ENCODE measurements at regions not wholly inside any gene's neighbourhood (a gene's known extent, or its start where the extent isn't known, plus 50 kb on each side); places are given as distances from the start of the nearest gene placed in this dataset.

- H3K4me1 ChIP-seq (ENCODE audit: insufficient read depth, low read length, severe bottlenecking): no peaks in the 10 kb centered on the region
- H3K9ac ChIP-seq (ENCODE audit: low read length): no peak overlapping the region
- no peaks in the 10 kb centered on the region for H3K27me3 ChIP-seq (ENCODE audit: insufficient read depth, low read length)
- no peaks in the 10 kb centered on the region for H4K20me1 ChIP-seq (ENCODE audit: insufficient read depth, low read length)
- TF ChIP-seq, protein P1, sequence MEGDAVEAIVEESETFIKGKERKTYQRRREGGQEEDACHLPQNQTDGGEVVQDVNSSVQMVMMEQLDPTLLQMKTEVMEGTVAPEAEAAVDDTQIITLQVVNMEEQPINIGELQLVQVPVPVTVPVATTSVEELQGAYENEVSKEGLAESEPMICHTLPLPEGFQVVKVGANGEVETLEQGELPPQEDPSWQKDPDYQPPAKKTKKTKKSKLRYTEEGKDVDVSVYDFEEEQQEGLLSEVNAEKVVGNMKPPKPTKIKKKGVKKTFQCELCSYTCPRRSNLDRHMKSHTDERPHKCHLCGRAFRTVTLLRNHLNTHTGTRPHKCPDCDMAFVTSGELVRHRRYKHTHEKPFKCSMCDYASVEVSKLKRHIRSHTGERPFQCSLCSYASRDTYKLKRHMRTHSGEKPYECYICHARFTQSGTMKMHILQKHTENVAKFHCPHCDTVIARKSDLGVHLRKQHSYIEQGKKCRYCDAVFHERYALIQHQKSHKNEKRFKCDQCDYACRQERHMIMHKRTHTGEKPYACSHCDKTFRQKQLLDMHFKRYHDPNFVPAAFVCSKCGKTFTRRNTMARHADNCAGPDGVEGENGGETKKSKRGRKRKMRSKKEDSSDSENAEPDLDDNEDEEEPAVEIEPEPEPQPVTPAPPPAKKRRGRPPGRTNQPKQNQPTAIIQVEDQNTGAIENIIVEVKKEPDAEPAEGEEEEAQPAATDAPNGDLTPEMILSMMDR (IDR thresholded peaks at IDR 0.05; ENCODE audit: low read length): no peak
- TF ChIP-seq EZH2 (IDR thresholded peaks at IDR 0.05; ENCODE audit: borderline replicate concordance, low read length): no peak
- H3K9me2 ChIP-seq (ENCODE audit: low read depth, low read length): no peaks in the 10 kb centered on the region
- H3K27ac ChIP-seq (ENCODE audit: low read depth, low read length, poor library complexity, severe bottlenecking): no peak overlapping the region
- H3K9me3 ChIP-seq (ENCODE audit: low read length): no peaks in the 10 kb centered on the region
- no peaks in the 10 kb centered on the region for H3F3A ChIP-seq (ENCODE audit: insufficient read depth, low read length)
- H3K79me2 ChIP-seq (ENCODE audit: insufficient read depth, low read length): no peaks in the 10 kb centered on the region
- H2AFZ ChIP-seq (ENCODE audit: low read length): no peak overlapping the region
- no peak overlapping the region for H3K4me3 ChIP-seq (ENCODE audit: low read depth, low read length, poor library complexity, severe bottlenecking)
- no peak overlapping the region for H3K4me2 ChIP-seq (ENCODE audit: low read length)
- no peaks in the 10 kb centered on the region for H3K36me3 ChIP-seq (ENCODE audit: insufficient read depth, low read length)
Observed at GRCh38 chr10:52855546-52856325, 83.2 kb upstream of the MBL2 start.

DNA sequence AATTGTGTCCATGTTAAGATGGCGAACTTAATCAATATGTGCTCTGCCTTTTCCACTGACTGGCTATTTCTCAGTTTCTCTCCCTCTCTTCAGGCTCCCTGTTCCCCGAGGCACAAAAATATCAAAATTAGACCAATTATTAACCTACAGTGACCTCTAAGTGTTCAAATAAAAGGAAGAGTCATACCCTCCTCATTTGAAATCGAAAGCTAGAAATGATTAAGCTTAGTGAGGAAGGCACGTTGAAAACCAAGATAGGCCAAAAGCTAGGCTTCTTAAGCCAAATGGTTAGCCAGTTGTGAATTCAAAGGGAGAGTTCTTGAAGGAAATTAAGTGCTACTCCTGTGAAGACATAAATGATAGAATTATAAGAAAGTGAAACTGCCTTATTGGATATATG is 81.1 kb upstream of the MBL2 start:
- TF ChIP-seq, protein P1 (IDR thresholded peaks at IDR 0.05; ENCODE audit: low read length): no peak
- TF ChIP-seq EZH2 (IDR thresholded peaks at IDR 0.05; ENCODE audit: borderline replicate concordance, low read length): no peak
- Histone ChIP-seq H4K20me1 (ENCODE audit: insufficient read depth, low read length) (no peaks in the 10 kb centered on the region), H3K27ac (ENCODE audit: low read depth, low read length, poor library complexity, severe bottlenecking) (no peak overlapping the region), H3F3A (ENCODE audit: insufficient read depth, low read length) (no peaks in the 10 kb centered on the region), H3K4me3 (ENCODE audit: low read depth, low read length, poor library complexity, severe bottlenecking) (no peak overlapping the region), H3K9ac (ENCODE audit: low read length) (no peak overlapping the region), H3K4me1 (ENCODE audit: insufficient read depth, low read length, severe bottlenecking) (no peaks in the 10 kb centered on the region), H3K79me2 (ENCODE audit: insufficient read depth, low read length) (no peaks in the 10 kb centered on the region), H3K4me2 (ENCODE audit: low read length) (no peak overlapping the region), H3K27me3 (ENCODE audit: insufficient read depth, low read length) (no peaks in the 10 kb centered on the region), H3K36me3 (ENCODE audit: insufficient read depth, low read length) (no peaks in the 10 kb centered on the region), H2AFZ (ENCODE audit: low read length) (no peak overlapping the region), H3K9me2 (ENCODE audit: low read depth, low read length) (no peaks in the 10 kb centered on the region), H3K9me3 (ENCODE audit: low read length) (no peaks in the 10 kb centered on the region)

GRCh38 chr10:52836816-52837215 is 64.2 kb upstream of the MBL2 start:
- 0 out of 2 replicates have a peak, but pooled peaks cover 2% of the 10 kb centered on the region for H3K9me3 ChIP-seq (ENCODE audit: low read length)
- no peak overlapping the region for H3K4me2 ChIP-seq (ENCODE audit: low read length)
- no peaks in the 10 kb centered on the region for H3F3A ChIP-seq (ENCODE audit: insufficient read depth, low read length)
- H3K79me2 ChIP-seq (ENCODE audit: insufficient read depth, low read length): no peaks in the 10 kb centered on the region
- no peaks in the 10 kb centered on the region for H4K20me1 ChIP-seq (ENCODE audit: insufficient read depth, low read length)
- H3K27me3 ChIP-seq (ENCODE audit: insufficient read depth, low read length): no peaks in the 10 kb centered on the region
- no peak overlapping the region for H2AFZ ChIP-seq (ENCODE audit: low read length)
- H3K36me3 ChIP-seq (ENCODE audit: insufficient read depth, low read length): no peaks in the 10 kb centered on the region
- H3K9me2 ChIP-seq (ENCODE audit: low read depth, low read length): no peaks in the 10 kb centered on the region
- H3K9ac ChIP-seq (ENCODE audit: low read length): no peak overlapping the region
- no peak overlapping the region for H3K4me3 ChIP-seq (ENCODE audit: low read depth, low read length, poor library complexity, severe bottlenecking)
- no peak overlapping the region for H3K27ac ChIP-seq (ENCODE audit: low read depth, low read length, poor library complexity, severe bottlenecking)
- H3K4me1 ChIP-seq (ENCODE audit: insufficient read depth, low read length, severe bottlenecking): no peaks in the 10 kb centered on the region
- no peak for TF ChIP-seq EZH2 (IDR thresholded peaks at IDR 0.05; ENCODE audit: borderline replicate concordance, low read length)
- TF ChIP-seq, protein P1 (IDR thresholded peaks at IDR 0.05; ENCODE audit: low read length): no peak

Data from OCI-LY1 (cell line).